AG09309 (cell line): ENCODE measurements at regions not wholly inside any gene's neighbourhood (a gene's known extent, or its start where the extent isn't known, plus 50 kb on each side); places are given as distances from the start of the nearest gene placed in this dataset.

Source experiments
- DNase-seq: peaks from one replicate; pipeline ENCODE4 v3.0.0-alpha.2; 2010; ENCODE audit warnings: low read depth
- H3K4me3 ChIP-seq: 2 replicates; pipeline ENCODE4 v1.5.1; 2011; ENCODE audit warnings: mild to moderate bottlenecking, low read depth, low read length, moderate library complexity; ENCODE audit not compliant: control insufficient read depth
- CTCF ChIP-seq: IDR thresholded peaks from 2 replicates; pipeline ENCODE4 v1.5.1; 2011; ENCODE audit warnings: mild to moderate bottlenecking, low read depth, low read length, inconsistent platforms; ENCODE audit not compliant: insufficient read depth, control insufficient read depth; ENCODE audit errors: missing control alignments

DNA sequence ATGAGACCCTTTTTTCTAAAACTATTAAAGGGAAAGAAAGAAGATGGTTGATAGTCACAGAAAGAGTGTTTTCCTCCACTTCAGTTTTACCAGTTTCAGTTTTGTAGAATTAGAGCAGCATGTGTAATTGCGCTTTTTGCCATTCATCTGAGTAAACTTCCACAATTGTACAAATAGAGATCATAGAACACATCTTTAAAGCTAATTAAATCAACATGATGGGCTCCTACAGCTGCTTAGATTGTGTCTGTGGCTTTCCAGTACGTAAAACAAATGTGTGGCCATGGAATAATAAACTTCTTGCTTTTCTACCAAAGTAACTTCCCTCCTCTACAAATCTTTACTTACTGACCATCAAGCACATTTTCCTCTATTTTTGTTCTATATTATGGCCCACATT is 84.2 kb upstream of the LRIG3 start:
- H3K4me3 ChIP-seq = no peak overlapping the region
- TF ChIP-seq CTCF = no peak
- no peak for DNase-seq

DNA sequence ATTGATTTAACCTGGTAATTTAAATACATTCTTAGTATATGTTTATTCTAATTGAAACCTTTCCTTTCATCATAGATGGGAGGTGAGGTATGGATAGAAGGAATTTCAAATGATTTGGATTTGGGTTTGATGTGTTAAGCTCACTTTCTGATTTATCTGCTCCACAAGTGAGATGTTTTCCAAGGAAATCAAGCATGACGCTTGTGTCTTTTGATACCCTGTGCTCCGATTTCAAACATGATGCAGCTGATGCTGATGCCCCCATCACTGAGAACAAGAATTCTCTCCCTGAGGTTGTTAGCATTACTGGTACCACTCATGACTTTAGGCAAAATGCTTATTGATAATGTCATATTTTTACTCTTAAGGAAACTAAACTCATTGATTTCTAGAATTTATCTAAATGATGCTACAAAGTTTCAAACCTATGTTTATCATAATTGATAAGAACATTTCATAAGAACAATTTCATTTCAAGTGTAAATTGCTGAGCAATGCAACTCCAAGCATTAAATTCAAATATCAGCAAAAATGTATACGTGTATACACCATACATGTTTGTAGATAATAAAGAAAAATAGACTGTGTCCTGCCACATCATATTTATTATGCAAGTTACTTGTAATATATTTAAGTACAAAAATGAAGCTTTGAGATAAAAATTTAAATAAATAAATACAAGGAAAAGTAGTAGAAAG is 75.5 kb upstream of the LRIG3 start:
- DNase-seq = no peak
- TF ChIP-seq CTCF = no peak
- no peak overlapping the region for H3K4me3 ChIP-seq

GRCh38 chr12:58988643-58989344 is 68.5 kb upstream of the LRIG3 start:
- no peak for DNase-seq
- no peak for TF ChIP-seq CTCF
- no peak overlapping the region for H3K4me3 ChIP-seq

DNA sequence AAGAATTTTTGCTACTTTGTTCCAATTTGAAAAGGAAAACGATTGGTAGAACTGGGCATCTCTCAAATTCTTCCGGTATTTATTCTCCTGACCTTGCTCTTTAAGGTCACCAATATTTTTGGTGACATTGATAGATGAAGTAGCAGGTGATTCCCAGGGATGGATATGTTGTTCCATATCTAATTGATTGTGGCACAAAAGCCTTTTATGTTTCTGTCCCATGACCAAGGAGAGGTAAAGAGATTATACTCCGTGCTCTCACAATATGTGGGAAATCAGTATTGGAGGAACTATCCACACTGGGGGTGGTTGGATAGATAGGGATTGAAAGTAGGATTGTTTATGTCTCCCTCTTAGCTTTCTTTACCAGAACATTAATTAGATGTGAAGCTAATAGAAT is 61.7 kb upstream of the LRIG3 start:
- H3K4me3 ChIP-seq = no peak overlapping the region
- no peak for TF ChIP-seq CTCF
- no peak for DNase-seq

DNA sequence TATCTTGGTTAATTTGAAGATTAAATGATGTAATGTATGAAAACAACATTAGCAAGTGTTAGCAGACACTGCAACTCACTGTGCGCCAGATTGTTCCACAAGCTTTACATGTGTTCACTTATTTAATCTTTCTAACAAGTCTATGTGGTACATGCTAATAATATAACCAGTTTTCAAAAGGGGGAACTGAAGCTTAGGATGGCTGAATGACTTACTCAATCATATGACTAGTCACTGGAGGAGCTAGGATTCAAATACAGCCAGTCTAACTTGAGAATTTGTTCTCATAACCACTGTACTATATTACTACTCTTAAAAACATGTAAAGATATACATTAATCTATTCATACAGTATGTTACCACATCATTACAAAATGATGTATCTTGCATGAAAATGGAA is 60.5 kb upstream of the LRIG3 start:
- TF ChIP-seq CTCF = no peak
- no peak for DNase-seq
- no peak overlapping the region for H3K4me3 ChIP-seq

DNA sequence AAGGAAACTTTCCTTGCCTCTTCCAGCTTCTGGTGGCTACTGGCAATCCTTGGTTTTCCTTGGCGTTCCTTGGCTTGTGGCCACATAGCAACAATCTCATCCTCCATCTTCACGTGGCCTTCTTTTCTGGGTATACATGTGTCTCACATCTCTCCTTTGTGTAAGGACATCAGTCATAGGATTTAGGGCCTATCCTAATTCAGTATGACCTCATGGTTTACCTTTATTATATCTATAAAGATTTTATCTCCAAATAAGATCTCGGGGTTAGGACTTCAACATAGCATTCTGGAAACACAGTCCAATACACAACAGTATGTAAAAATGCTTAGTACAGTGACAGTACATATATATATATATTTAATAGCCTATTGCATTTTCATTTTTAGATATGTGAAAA is 58.4 kb upstream of the LRIG3 start:
- no peak for DNase-seq
- no peak for TF ChIP-seq CTCF
- no peak overlapping the region for H3K4me3 ChIP-seq

DNA sequence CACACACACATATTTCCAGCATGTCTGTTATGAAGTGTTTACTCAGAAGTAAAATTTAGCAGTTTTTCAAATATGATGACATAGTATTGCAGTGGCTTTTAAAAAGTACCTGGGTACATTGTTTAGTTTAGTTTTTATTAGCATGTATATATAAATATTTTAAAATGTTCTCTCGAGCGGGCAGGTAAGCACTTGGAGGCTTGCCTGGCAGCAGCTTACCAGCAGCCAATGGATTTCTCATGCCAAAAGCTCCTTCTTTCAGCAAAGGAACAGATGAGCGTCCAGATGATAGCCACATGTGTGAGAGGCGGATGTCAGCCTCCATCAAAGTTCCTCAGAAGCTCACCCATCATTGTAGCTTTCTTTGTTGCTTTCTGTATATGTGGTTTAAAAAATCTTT is 57.2 kb upstream of the LRIG3 start:
- no peak for DNase-seq
- H3K4me3 ChIP-seq = no peak overlapping the region
- no peak for TF ChIP-seq CTCF
